Endothelial cell of umbilical vein (primary cell): ENCODE measurements at regions not wholly inside any gene's neighbourhood (a gene's known extent, or its start where the extent isn't known, plus 50 kb on each side); places are given as distances from the start of the nearest gene placed in this dataset.

Experiments
- BruUV-seq: library from RNA; stranded (reverse); fragments of 400-500 nt; replicated peaks from 2 replicates; lab custom pipeline; 2021; lab: Mats Ljungman, UMichigan
- CTCF ChIA-PET: fragments of 300-600, 350-600 bp; sonication (Branson Sonifier 250); formaldehyde crosslinking; loops from one replicate; lab custom pipeline; 2021; ENCODE audit warnings: antibody characterized with exemption, inconsistent platforms; lab: Charles Lee
- POLR2A ChIA-PET: fragments of 300-600, 350-600 bp; sonication (Branson Sonifier 250); formaldehyde crosslinking; loops from one replicate; lab custom pipeline; 2021; ENCODE audit warnings: antibody characterized with exemption, inconsistent platforms; lab: Charles Lee
- DNase-seq: peaks from one replicate; pipeline ENCODE4 v3.0.0-alpha.2; 2011; ENCODE audit warnings: low read depth, low spot score
- FAIRE-seq: peaks from 2 replicates; lab custom pipeline; 2011; peaks lifted over from hg19 to GRCh38; lab: Jason Lieb, UNC
- H2AFZ ChIP-seq: 2 replicates; pipeline ENCODE4 v1.6.0; 2012; ENCODE audit warnings: low read depth, low read length, control low read depth, inconsistent platforms
- H3K27ac ChIP-seq: 2 replicates; pipeline ENCODE4 v1.5.1; 2011; ENCODE audit warnings: low read depth, mild to moderate bottlenecking, control low read depth, low read length, moderate library complexity; ENCODE audit not compliant: insufficient read depth
- H3K27me3 ChIP-seq, 2 experiments: 2 replicates each; pipeline versions ENCODE4 v1.6.0 to v1.6.1; 2011; ENCODE audit warnings: low read length in 2 of 2, mixed read lengths in 1 of 2; ENCODE audit not compliant: control insufficient read depth in 2 of 2, insufficient read depth in 2 of 2
- H3K36me3 ChIP-seq, 2 experiments: 2 replicates in 1 of 2; 3 replicates in 1 of 2; pipeline ENCODE4 v1.5.1; 2011; ENCODE audit warnings: low read length in 2 of 2, mild to moderate bottlenecking in 1 of 2, moderate library complexity in 1 of 2; ENCODE audit not compliant: control insufficient read depth in 2 of 2, insufficient read depth in 2 of 2; ENCODE audit errors: extremely low read depth in 1 of 2
- H3K4me1 ChIP-seq: 3 replicates; pipeline ENCODE4 v1.5.1; 2011; ENCODE audit warnings: mild to moderate bottlenecking, low read length; ENCODE audit not compliant: control insufficient read depth, insufficient read depth; ENCODE audit errors: extremely low read depth
- H3K4me2 ChIP-seq: 2 replicates; pipeline ENCODE4 v1.6.1; 2011; ENCODE audit warnings: low read length, control low read depth, mixed read lengths; ENCODE audit not compliant: insufficient read depth
- H3K4me3 ChIP-seq, 3 experiments: fragments of 200-600 bp in 1 of 3; sonication (generic), shearing (Covaris generic) in 1 of 3; replicated peaks in 1 of 3; 2 replicates each; pipeline ENCODE4 v1.5.1; 2011 to 2016; ENCODE audit warnings: control low read depth in 3 of 3, low read length in 3 of 3, mild to moderate bottlenecking in 2 of 3, inconsistent platforms in 1 of 3, low read depth in 1 of 3, moderate library complexity in 1 of 3; ENCODE audit not compliant: insufficient read depth in 1 of 3
- H3K79me2 ChIP-seq: 2 replicates; pipeline ENCODE4 v1.6.0; 2012; ENCODE audit warnings: low read length, inconsistent platforms; ENCODE audit not compliant: control insufficient read depth, insufficient read depth
- H3K9ac ChIP-seq: replicated peaks from 2 replicates; pipeline ENCODE3; 2011; ENCODE audit warnings: low read length, control low read depth; ENCODE audit not compliant: insufficient read depth; ENCODE audit errors: extremely low read depth
- H3K9me1 ChIP-seq: replicated peaks from 3 replicates; pipeline ENCODE4 v1.6.0; 2011; ENCODE audit warnings: mild to moderate bottlenecking, low read length; ENCODE audit not compliant: control insufficient read depth, insufficient read depth; ENCODE audit errors: extremely low read depth
- H3K9me3 ChIP-seq: replicated peaks from 2 replicates; pipeline ENCODE4 v1.5.1; 2012; ENCODE audit warnings: low read length, inconsistent platforms; ENCODE audit not compliant: control insufficient read depth, insufficient read depth
- H4K20me1 ChIP-seq: replicated peaks from 2 replicates; pipeline ENCODE3; 2011; ENCODE audit warnings: mild to moderate bottlenecking, low read length; ENCODE audit not compliant: control insufficient read depth, insufficient read depth; ENCODE audit errors: extremely low read depth
- EZH2 ChIP-seq: IDR thresholded peaks from 2 replicates; pipeline ENCODE4 v1.6.1; 2012; ENCODE audit warnings: borderline replicate concordance, low read depth, mild to moderate bottlenecking, moderate library complexity, low read length, inconsistent platforms; ENCODE audit not compliant: severe bottlenecking
- FOS ChIP-seq: IDR thresholded peaks from 2 replicates; pipeline ENCODE4 v1.6.1; 2011; ENCODE audit warnings: mild to moderate bottlenecking, low read length, moderate library complexity, borderline replicate concordance; ENCODE audit not compliant: insufficient read depth
- GATA2 ChIP-seq: IDR thresholded peaks from 2 replicates; pipeline ENCODE4 v1.7.0; 2011; ENCODE audit warnings: low read depth, mild to moderate bottlenecking, moderate library complexity, mixed read lengths, low read length; ENCODE audit not compliant: insufficient read length, insufficient read depth
- JUN ChIP-seq: IDR thresholded peaks from 2 replicates; pipeline ENCODE4 v1.6.1; 2011; ENCODE audit warnings: borderline replicate concordance, low read depth; ENCODE audit not compliant: insufficient read length, insufficient read depth
- MYC ChIP-seq: IDR thresholded peaks from one replicate; pipeline ENCODE4 v1.6.1; 2011; ENCODE audit warnings: mild to moderate bottlenecking, low read depth, low read length
- POLR2A ChIP-seq: IDR thresholded peaks from 2 replicates; pipeline ENCODE4 v1.6.1; 2012; ENCODE audit warnings: low read depth, mild to moderate bottlenecking, control low read depth, low read length
- POLR2AphosphoS5 ChIP-seq: IDR thresholded peaks from 2 replicates; pipeline ENCODE4 v1.6.1; 2012; ENCODE audit warnings: low read depth, mild to moderate bottlenecking, control low read depth, low read length, moderate library complexity; ENCODE audit not compliant: insufficient read depth
- dilution Hi-C: fragments of 300-500 bp; cut with MboI; formaldehyde crosslinking; loops from one replicate; pipeline ENCODE4 v1.15.0; 2019; ENCODE audit warnings: low sequenced_read_pairs; ENCODE audit not compliant: extremely low pct_ligation_motif_present
- intact Hi-C: fragments of 100-400 bp; cut with micrococcal nuclease; formaldehyde crosslinking; loops from one replicate; pipeline ENCODE4 v1.10.0; 2022
- TF ChIP-seq, protein P1 (sequence below): IDR thresholded peaks from 2 replicates; pipeline ENCODE4 v1.6.1; 2011; ENCODE audit not compliant: insufficient read depth, insufficient read length
- TF ChIP-seq, protein P2 (sequence below), 2 donors: IDR thresholded peaks; 1 replicate in 1 of 2; 2 replicates in 1 of 2; pipeline ENCODE4 v1.5.1; 2011; ENCODE audit warnings: low read length in 2 of 2, mild to moderate bottlenecking in 2 of 2, moderate library complexity in 2 of 2, control low read depth in 1 of 2, inconsistent platforms in 1 of 2, low read depth in 1 of 2; ENCODE audit not compliant: insufficient read depth in 1 of 2; ENCODE audit errors: extremely low read depth in 1 of 2

DNA sequence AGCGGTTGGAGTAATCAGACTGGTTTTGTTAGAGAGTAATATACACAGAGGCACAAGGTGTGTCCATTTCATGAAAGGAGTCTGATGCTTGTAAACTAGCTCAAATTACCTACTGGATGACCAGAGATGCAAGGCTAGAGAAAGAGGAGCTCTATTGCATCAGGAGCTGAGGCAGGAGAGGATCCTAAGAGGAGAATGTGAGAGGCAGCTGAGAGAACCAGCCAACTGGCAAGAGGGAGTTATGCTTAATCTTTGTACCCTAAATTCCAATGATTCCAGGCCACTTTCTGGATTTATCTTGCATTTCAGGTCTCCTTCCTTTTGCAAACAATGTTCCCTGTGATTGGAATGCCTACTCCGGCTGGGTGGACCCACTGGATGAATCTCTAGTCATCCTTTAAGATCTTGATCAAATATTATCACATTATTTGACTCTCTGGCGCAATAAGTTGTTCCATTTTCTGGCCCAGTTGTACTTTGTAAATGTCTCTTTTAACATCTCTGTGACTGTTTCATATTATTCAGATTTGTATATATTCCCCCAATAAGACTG is 57.5 kb upstream of the PTPN12 start:
- DNase-seq = no peak
- ChIA-PET POLR2A (interaction anchor here (0.5 kb wide), 1 partner anchor 63 kb away, joined by 4 read pairs; the partner anchor contains the start of gene GSAP), CTCF (no interaction called here)
- dilution Hi-C loops (no loop called here), intact Hi-C loops (no loop called here)
- no peaks in the 10 kb centered on the region for H3K9me3 ChIP-seq
- H3K27ac ChIP-seq = no peak overlapping the region
- no peak overlapping the region for H3K4me2 ChIP-seq
- no peak overlapping the region for H3K9ac ChIP-seq
- no TSS peak for BruUV-seq
- FAIRE-seq = no peak
- no peak overlapping the region for H3K4me3 ChIP-seq
- no peaks in the 10 kb centered on the region for H3K9me1 ChIP-seq
- no peaks in the 10 kb centered on the region for H3K36me3 ChIP-seq
- H3K4me1 ChIP-seq = peaks cover 8% of the 10 kb centered on the region
- no peaks in the 10 kb centered on the region for H3K27me3 ChIP-seq
- no peaks in the 10 kb centered on the region for H4K20me1 ChIP-seq
- no peak overlapping the region for H2AFZ ChIP-seq
- no peaks in the 10 kb centered on the region for H3K79me2 ChIP-seq
- TF ChIP-seq, protein P1, sequence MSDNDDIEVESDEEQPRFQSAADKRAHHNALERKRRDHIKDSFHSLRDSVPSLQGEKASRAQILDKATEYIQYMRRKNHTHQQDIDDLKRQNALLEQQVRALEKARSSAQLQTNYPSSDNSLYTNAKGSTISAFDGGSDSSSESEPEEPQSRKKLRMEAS = no peak
- TF ChIP-seq FOS (no peak), JUN (no peak), MYC (no peak), POLR2A (no peak), GATA2 (no peak), EZH2 (no peak), POLR2AphosphoS5 (no peak)
- TF ChIP-seq, protein P2, sequence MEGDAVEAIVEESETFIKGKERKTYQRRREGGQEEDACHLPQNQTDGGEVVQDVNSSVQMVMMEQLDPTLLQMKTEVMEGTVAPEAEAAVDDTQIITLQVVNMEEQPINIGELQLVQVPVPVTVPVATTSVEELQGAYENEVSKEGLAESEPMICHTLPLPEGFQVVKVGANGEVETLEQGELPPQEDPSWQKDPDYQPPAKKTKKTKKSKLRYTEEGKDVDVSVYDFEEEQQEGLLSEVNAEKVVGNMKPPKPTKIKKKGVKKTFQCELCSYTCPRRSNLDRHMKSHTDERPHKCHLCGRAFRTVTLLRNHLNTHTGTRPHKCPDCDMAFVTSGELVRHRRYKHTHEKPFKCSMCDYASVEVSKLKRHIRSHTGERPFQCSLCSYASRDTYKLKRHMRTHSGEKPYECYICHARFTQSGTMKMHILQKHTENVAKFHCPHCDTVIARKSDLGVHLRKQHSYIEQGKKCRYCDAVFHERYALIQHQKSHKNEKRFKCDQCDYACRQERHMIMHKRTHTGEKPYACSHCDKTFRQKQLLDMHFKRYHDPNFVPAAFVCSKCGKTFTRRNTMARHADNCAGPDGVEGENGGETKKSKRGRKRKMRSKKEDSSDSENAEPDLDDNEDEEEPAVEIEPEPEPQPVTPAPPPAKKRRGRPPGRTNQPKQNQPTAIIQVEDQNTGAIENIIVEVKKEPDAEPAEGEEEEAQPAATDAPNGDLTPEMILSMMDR (IDR thresholded peaks at IDR 0.05; ENCODE audit: extremely low read depth in 1 of 2, insufficient read depth in 1 of 2, low read depth in 1 of 2, low read length in 2 of 2) = no peak
